GM21526 (cell line): ENCODE measurements at regions not wholly inside any gene's neighbourhood (a gene's known extent, or its start where the extent isn't known, plus 50 kb on each side); places are given as distances from the start of the nearest gene placed in this dataset.
"Not testable (repeated sequence)": the region's sequence is repeated elsewhere in the genome, so short reads cannot be mapped to it uniquely, and the experiment has no call there.

Source experiments
- ATAC-seq: cut with Tn5 transposase; IDR thresholded peaks from one replicate; pipeline ENCODE4 v1.9.1; 2021; ENCODE audit warnings: moderate library complexity; ENCODE audit not compliant: unreplicated experiment, low FRiP score

GRCh38 chr5:83889971-83890745, 169.5 kb upstream of the HAPLN1 start:
- ATAC-seq, result no peak

- ATAC-seq, result no peak
Observed at GRCh38 chr5:83877911-83878706, 157.5 kb upstream of the HAPLN1 start.

- ATAC-seq, result no peak
Observed at GRCh38 chr5:83871533-83872395, 151.1 kb upstream of the HAPLN1 start.

GRCh38 chr5:83866181-83866580, 145.5 kb upstream of the HAPLN1 start:
- no peak for ATAC-seq

- no peak for ATAC-seq
Observed at GRCh38 chr5:83865579-83865978, 144.9 kb upstream of the HAPLN1 start.

- no peak for ATAC-seq
Observed at GRCh38 chr5:83864652-83865051, 144.0 kb upstream of the HAPLN1 start.

GRCh38 chr5:83857341-83857740, 136.7 kb upstream of the HAPLN1 start:
- no peak for ATAC-seq

GRCh38 chr5:83856881-83857280, 136.2 kb upstream of the HAPLN1 start:
- no peak for ATAC-seq

GRCh38 chr5:83850412-83850811, 129.8 kb upstream of the HAPLN1 start:
- not testable (repeated sequence) for ATAC-seq

GRCh38 chr5:83848941-83849340, 128.3 kb upstream of the HAPLN1 start:
- ATAC-seq, result no peak

GRCh38 chr5:83846624-83847350, 126.1 kb upstream of the HAPLN1 start:
- no peak for ATAC-seq

- ATAC-seq, result peak; percentile 98
Observed at GRCh38 chr5:83844449-83845068, 123.9 kb upstream of the HAPLN1 start.

- no peak for ATAC-seq
Observed at GRCh38 chr5:83839788-83840187, 119.1 kb upstream of the HAPLN1 start.

GRCh38 chr5:83839256-83839655, 118.6 kb upstream of the HAPLN1 start:
- ATAC-seq, result no peak

GRCh38 chr5:83837265-83837907, 116.7 kb upstream of the HAPLN1 start:
- no peak for ATAC-seq

- no peak for ATAC-seq
Observed at GRCh38 chr5:83834306-83834705, 113.7 kb upstream of the HAPLN1 start.

- ATAC-seq, result no peak
Observed at GRCh38 chr5:83831834-83832233, 111.2 kb upstream of the HAPLN1 start.

GRCh38 chr5:83827111-83827557, 106.5 kb upstream of the HAPLN1 start:
- ATAC-seq, result no peak

GRCh38 chr5:83817591-83817990, 96.9 kb upstream of the HAPLN1 start:
- no peak for ATAC-seq
